OCI-LY7 (cell line): ENCODE measurements at regions not wholly inside any gene's neighbourhood (a gene's known extent, or its start where the extent isn't known, plus 50 kb on each side); places are given as distances from the start of the nearest gene placed in this dataset.

Source experiments
- CTCF ChIP-seq: fragments of 200-600 bp; sonication (generic); conservative IDR thresholded peaks from 2 replicates; pipeline ENCODE4 v1.5.1; 2014; ENCODE audit warnings: mild to moderate bottlenecking, antibody characterized with exemption, low read length, moderate library complexity, mixed read lengths
- EZH2phosphoT487 ChIP-seq: fragments of 200-600 bp; sonication (generic); IDR thresholded peaks from 2 replicates; pipeline ENCODE4 v1.6.1; 2018; ENCODE audit warnings: low read depth, borderline replicate concordance, mild to moderate bottlenecking, mixed run types, antibody characterized with exemption, low read length, moderate library complexity, mixed read lengths

DNA sequence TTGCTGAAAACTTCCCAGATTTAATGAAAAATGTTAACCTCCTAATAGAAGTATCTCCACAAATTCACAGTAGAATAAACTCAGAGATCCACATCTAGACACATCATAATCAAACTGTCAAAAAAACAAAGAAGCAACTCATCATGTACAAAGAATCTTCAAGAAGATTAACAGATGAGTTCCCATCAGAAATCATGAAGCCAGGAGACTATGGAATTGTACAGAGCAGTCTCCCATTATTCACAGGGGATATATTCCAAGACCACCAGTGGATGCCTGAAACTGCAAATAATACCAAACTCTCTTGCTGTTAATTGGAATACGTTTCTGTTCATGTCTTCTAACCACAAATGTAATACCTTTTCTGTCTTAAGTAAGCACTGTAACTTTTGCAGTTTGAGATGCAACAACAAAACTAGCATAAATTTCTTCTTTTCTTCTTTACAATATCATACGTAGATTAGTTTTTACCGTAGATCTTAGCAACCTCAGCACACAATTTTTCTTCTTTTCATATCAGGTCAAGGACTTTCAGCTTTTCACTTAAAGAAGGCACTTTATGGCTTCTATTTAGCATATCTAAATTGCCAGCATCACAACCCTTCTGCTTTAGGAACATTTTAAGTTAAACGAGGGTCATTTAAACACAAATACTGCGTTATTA, 70.3 kb upstream of the MIR17HG start:
- TF ChIP-seq CTCF, result no peak
- TF ChIP-seq EZH2phosphoT487, result no peak
